Bone marrow (tissue), 2 donors: ENCODE measurements at regions not wholly inside any gene's neighbourhood (a gene's known extent, or its start where the extent isn't known, plus 50 kb on each side); places are given as distances from the start of the nearest gene placed in this dataset.
A peak's percentile ranks its signal among the peaks of the same experiment; 100 is the strongest.
"Not testable (repeated sequence)": the region's sequence is repeated elsewhere in the genome, so short reads cannot be mapped to it uniquely, and the experiment has no call there.

ENCODE experiments used
- DNase-seq, 2 donors: peaks; one replicate each; lab custom pipeline; 2025; lab: John Stamatoyannopoulos, UW

- DNase-seq: no peak
These were observed 251.8 kb upstream of the DMRT1 start for GRCh38 chr9:589723-590122.

DNA sequence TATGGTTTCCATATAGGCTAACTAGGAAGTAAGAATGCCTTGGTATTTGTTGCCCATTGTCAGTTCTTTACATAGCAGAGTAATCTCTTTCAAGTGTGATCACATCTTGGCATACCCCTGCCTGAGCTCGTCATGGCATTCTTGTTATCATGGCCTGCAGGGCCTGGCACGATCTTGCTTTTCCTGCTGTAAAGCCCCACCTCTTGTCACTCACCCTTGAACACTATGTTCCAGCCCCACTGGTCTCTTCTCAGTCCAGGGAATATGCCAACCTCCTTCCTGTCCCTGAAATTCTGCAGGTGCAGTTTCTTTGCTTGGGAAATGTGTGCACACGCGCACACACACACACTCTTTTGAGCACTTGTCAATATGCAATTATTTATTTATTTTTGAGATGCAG is 250.2 kb upstream of the DMRT1 start:
- DNase-seq: no peak

DNA sequence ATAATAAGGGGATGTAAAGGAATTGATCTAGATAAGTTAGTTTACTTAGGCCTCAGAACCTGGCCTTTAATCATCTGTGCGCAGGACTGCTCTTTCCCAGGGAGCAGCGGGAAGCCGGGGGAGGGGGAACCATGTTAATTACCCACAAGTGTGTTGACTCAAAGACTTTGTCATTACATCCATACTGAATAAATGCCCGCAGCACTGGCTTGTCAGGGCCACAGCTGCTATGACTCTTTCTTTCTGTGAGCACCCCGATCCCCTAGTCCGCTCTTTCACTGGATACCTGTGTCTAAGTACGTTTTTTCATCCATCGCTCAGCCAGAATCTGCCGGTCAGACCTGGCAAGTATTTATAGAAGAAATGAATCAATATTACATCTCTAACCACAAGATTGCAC is 249.3 kb upstream of the DMRT1 start:
- no peak for DNase-seq

GRCh38 chr9:592733-593132 is 248.8 kb upstream of the DMRT1 start:
- no peak for DNase-seq

DNA sequence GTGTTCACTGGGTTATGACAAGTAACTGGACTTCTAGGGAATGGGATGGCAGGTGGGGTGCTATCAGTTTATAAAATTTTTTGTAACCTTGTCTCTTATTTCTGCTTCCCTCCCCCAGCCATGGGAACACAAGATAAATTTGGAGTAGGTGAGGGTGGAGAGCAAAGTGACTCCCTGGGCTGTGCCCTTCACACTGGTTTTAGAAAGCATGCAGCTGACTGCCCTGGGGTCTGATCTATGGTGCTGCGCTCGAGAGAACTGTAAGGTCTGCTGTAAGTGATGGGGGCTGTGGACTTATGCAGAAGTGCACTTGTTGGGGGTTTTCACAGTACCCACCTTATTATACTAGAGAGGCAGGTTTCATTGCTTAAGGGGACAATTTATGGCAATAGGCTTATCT is 247.7 kb upstream of the DMRT1 start:
- DNase-seq: no peak

DNA sequence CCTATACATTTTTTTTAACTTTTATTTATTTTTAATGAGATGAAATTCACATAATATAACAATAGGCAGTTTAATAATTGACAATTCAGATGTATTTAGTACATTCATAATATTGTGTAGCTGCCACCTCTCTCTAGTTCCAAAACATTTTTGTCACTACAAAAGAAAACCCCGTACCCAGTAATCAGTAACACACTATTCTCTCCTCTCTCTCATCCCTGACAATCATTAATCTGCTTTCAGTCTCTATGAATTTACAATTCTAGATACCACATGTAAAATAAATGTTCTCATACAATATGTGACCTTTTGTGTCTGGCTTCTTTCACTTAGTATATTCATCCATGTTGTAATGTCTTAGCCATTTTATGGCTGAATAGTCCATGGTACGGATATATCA is 244.8 kb upstream of the DMRT1 start:
- DNase-seq: no peak

GRCh38 chr9:600006-600405 is 241.5 kb upstream of the DMRT1 start:
- DNase-seq: no peak

DNA sequence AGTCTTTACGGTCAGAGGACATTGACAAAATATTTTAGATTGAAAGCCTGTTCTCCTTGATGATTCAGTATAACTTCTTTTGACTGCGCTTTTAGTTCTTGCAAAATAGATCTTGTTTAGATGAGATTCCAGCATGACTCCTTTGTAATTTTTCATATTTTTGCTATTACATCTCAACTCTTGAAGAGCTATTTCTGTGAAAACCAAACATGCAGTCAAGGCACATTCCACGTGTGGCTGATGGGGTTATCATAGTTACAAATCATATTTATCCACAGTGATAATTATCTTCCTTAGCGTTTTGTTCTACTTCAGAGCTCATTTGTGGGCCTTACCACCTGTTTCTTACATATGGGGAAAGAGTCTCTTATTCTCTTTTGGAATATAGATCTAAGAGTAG is 238.8 kb upstream of the DMRT1 start:
- no peak for DNase-seq

GRCh38 chr9:603126-603525 is 238.4 kb upstream of the DMRT1 start:
- no peak for DNase-seq

GRCh38 chr9:607417-607816 is 234.1 kb upstream of the DMRT1 start:
- no peak for DNase-seq

GRCh38 chr9:613771-614347 is 227.6 kb upstream of the DMRT1 start:
- peak; percentile 36 to 78 for DNase-seq

- peak in 1 of 2 donors; percentile 3 for DNase-seq
These were observed 227.1 kb upstream of the DMRT1 start for GRCh38 chr9:614431-614830.

DNA sequence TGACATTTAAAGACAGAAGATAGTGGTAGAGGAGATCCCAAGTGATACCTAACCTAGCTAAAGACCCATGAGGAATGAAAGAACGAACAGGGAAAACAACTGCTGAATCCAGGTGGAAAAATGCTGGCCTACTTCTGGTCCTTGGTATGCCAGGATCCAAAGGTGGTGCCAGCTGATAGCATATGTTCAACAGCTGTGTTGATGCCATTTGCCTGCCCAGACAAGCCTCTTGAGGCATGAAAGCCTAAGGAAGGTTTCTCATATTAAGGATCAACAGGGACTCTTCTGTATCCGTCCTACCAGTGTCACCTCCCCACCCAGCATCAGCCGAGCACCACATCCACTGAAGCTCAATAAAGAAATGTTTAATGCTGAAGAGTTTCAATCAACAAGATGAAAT is 225.7 kb upstream of the DMRT1 start:
- no peak for DNase-seq

DNA sequence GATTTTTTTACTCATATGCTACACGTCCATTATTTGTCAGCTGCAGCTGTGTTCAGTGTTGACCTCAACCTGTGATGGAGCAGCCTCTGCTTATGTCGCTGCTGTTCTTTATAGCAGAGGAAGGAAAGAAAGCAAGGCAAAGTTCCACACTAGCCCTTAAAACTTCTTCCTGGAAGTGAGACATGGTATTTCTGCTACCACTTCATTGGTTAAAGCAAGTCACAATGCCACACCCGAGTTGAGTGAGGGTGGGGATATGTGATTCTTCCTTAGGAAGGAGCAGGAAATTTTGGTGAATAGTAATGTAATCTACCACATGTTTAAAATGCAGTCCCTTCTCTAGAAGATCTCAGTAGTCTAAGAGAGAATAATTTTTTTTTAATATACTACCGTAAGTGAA is 224.8 kb upstream of the DMRT1 start:
- no peak for DNase-seq

DNA sequence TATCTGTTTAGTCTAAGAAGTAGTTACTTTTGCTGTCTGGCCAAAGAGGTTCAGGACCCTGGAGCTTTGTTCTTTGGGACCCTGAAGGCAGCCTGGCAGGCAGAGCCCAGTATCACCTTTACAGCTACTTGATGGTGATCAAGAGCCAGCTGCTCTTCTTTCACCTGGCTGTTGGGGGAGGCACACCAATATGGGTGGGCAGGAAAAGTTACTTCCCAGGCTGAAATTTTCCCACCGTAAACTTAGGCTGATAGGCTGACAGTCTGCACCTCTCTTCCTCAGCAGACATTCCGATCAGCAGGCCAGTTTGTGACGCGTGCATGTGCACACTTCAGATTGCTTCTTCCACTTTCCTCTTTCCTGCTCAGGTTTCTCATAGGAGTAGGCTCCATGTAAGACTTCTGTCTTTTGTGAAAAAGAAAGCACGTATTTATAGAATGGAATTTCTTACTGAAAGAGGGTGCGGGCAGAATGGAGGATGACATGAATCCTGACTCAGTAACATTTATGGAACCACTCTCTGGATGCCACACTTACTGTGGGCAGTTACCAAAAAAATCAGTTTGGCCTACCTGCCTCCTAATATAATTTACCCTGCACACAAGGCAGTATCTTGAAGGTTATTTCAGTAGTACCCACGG is 223.9 kb upstream of the DMRT1 start:
- no peak for DNase-seq

DNA sequence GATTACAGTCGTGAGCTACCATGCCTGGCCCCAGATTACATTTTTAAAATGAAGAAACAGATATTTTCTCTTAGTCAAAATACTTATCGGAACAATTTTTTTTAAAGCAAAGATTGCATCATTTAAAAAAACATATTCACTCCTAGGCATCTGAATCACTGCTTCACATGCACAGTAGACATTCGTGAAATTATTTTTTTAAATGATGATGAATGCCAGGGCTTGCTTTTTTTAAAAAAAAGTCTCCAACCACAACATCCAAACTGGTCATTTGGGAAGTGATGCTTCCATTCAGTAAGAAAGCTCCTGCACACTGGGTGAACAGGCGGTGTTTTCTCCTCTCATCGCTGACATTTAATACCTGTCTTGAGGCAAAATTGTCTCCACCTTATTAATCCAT is 223.0 kb upstream of the DMRT1 start:
- DNase-seq: no peak

DNA sequence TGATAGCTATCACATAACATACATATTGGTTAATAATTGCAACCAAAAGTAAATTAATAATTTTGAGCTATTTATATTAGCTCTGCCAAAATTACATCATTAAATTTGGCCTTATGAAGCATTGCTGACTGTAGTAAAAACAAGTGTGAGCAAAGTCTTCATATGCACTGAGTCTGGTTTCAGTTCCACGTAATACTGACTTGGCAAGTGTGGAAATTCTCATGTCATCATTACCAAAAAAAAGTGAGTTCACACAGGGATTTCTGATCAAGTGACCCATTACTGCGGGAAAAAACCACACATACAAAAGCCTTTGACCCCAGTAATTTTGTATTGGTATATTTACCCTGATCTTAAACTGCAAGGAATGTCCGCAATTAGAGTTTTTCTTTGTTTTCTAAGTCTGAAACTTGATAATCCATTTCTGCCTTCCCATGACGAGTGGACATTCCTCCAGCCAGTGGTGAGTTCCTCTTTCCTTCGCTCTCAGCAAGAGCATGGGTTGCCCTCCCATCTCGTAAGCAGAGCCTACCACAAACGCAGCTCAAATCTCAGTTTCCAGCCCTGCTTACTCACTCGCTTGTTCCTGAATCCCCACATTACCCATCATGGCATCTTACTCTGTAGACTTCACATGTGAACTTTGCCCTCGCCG is 220.2 kb upstream of the DMRT1 start:
- DNase-seq: peak in 1 of 2 donors; percentile 21

- DNase-seq: no peak
These were observed 216.5 kb upstream of the DMRT1 start for GRCh38 chr9:624935-625500.

- DNase-seq: no peak
These were observed 215.9 kb upstream of the DMRT1 start for GRCh38 chr9:625613-626012.

GRCh38 chr9:626114-626513 is 215.4 kb upstream of the DMRT1 start:
- DNase-seq: not testable (repeated sequence)

DNA sequence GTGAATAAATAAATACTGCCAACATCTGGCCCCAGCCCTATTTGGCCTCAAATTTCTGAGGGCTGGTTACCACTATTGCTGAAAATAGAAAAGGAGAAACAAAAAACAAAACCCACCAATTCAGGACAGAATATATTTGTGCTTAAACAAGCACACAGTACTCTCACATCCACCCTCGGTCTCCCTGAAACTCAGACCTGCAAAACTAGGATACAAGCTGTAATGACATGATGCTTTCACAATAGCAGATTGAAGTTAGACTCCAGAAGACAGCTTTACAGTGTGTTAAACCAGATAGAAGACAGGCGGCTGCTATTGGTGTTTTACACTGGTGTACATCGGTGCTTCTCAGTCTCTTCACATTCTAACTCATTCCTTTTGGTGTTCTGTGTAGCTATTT is 214.9 kb upstream of the DMRT1 start:
- DNase-seq: no peak

DNA sequence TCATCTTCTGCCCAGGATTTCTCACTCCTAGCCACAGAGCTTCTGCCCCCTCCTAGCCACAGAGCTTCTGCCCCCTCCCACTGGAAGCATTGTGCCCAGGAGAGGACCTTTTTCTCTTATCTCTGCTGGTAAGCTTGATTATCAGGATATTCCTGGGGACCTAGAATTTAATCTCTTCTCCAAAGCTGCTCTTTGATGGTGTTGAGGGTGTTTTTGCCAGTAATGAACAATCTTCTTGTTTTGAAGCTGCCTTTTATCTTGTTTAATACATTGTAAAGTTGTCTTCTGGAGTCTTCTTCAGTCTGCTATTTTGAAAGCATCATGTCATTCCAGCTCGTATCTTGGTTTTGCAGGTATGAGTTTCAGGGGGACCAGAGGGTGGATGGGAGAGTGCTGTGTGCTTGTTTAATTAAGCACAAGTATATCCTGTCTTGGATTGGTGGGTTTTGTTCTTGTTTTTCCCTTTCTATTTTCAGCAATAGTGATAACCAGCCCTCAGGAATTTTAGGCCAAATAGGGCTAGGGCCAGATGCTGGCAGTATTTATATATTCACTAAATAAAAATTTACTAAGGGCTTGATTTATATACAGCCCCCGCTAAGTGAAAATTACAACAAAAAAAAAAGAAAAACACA is 214.0 kb upstream of the DMRT1 start:
- DNase-seq: no peak

DNA sequence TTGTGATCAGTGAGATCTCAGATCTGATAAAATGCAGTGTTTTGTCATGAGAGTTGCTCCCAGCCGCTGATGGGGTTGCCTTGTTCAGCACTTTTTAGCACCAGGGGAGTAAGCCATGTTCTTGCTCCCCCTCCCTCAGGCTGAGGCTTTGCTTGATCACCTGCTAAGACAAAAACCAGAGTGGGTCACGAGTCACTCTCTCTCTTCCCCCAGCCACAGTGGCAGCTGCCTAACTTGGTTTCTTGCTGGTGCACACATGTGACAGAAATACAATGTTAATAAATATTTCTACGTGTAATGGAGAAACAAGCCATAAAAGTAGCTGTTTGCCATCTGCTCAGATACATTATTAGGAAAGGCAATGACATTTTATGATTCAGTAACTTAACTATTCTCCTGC is 212.4 kb upstream of the DMRT1 start:
- DNase-seq: no peak
